ENCODE measurements at regions not wholly inside any gene's neighbourhood (a gene's known extent, or its start where the extent isn't known, plus 50 kb on each side); places are given as distances from the start of the nearest gene placed in this dataset.

DNA sequence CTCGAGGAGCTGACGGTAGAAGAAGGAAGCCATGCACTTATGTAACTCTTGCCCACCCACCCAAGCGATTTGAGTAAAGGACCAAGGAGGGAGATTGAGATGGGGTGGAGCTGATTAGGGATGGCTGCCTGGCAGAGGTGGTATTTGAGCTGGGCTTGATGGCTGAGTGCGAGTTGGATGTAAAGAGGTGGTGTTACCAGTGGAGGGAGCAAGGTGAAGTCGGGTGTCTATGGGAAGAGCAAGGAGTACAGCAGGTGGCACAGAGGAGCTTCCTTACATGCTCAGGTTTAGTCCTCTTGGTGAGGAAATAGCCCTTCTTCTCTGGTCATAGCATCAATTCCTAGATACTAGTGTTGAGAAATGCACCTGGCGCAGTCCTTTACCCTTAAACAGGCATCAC lies 294.2 kb upstream of the SKOR2 start:
- H3K79me2 ChIP-seq (ENCODE audit: insufficient read depth, low read length): no peaks in the 10 kb centered on the region
- no peak overlapping the region for H3K9ac ChIP-seq (ENCODE audit: low read length)
- no peaks in the 10 kb centered on the region for H3K4me1 ChIP-seq (ENCODE audit: insufficient read depth, low read length)
- Mint-ChIP-seq H3K36me3 (ENCODE audit: low read depth, unreplicated experiment) (no peaks in the 10 kb centered on the region), H3K27ac (ENCODE audit: unreplicated experiment) (no peak overlapping the region), H3K27me3 (ENCODE audit: low read depth, unreplicated experiment) (peaks cover 53% of the 10 kb centered on the region), H3K4me3 (ENCODE audit: unreplicated experiment) (no peak overlapping the region), H3K9me3 (ENCODE audit: unreplicated experiment) (peaks cover 2% of the 10 kb centered on the region), H3K4me1 (ENCODE audit: low read depth, unreplicated experiment) (no peaks in the 10 kb centered on the region)
- DNase-seq (ENCODE audit: low read depth) (no peak), FAIRE-seq (no peak)
- TF ChIP-seq EZH2 (IDR thresholded peaks at IDR 0.05; ENCODE audit: insufficient read depth, low read length): no peak
- H3K4me2 ChIP-seq (ENCODE audit: low read length): no peak overlapping the region
- H3K27me3 ChIP-seq (ENCODE audit: insufficient read depth, low read length): no peaks in the 10 kb centered on the region
- H3K36me3 ChIP-seq (ENCODE audit: insufficient read depth, low read length): no peaks in the 10 kb centered on the region
- H4K20me1 ChIP-seq (ENCODE audit: insufficient read depth, low read length): no peaks in the 10 kb centered on the region
- no peak overlapping the region for H3K4me3 ChIP-seq (ENCODE audit: insufficient read depth, low read depth, low read length)
- H2AFZ ChIP-seq (ENCODE audit: low read depth, low read length): no peak overlapping the region
- no peaks in the 10 kb centered on the region for H3K9me3 ChIP-seq (ENCODE audit: insufficient read depth, low read depth, low read length)
- H3K27ac ChIP-seq (ENCODE audit: low read depth, low read length): no peak overlapping the region

DNA sequence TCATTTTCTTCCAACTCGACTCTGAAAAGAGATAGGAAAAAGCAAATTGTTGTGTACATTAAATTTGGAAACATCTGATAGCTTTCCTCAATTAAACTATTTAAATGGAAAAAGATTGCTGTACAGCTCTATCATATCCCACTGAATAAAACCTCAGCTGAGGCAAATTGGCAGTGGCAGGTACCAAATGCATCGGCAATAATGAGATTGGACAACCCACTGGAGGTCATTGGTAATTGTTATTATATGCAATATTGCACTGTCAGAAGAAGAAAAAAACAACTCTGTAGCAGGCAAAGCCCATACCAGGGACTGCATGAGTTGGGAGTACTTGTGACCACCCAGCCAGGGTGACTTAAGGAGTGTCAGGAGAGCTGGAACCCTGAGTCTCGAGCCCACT lies 291.6 kb upstream of the SKOR2 start:
- no peak for FAIRE-seq
- Histone ChIP-seq H3K4me1 (ENCODE audit: insufficient read depth, low read length) (no peaks in the 10 kb centered on the region), H3K4me3 (ENCODE audit: insufficient read depth, low read depth, low read length) (no peak overlapping the region), H3K36me3 (ENCODE audit: insufficient read depth, low read length) (no peaks in the 10 kb centered on the region), H3K27ac (ENCODE audit: low read depth, low read length) (no peak overlapping the region), H3K9me3 (ENCODE audit: insufficient read depth, low read depth, low read length) (no peaks in the 10 kb centered on the region), H2AFZ (ENCODE audit: low read depth, low read length) (no peak overlapping the region), H3K27me3 (ENCODE audit: insufficient read depth, low read length) (no peaks in the 10 kb centered on the region), H3K9ac (ENCODE audit: low read length) (no peak overlapping the region), H3K4me2 (ENCODE audit: low read length) (no peak overlapping the region), H4K20me1 (ENCODE audit: insufficient read depth, low read length) (no peaks in the 10 kb centered on the region), H3K79me2 (ENCODE audit: insufficient read depth, low read length) (no peaks in the 10 kb centered on the region)
- H3K27me3 Mint-ChIP-seq (ENCODE audit: low read depth, unreplicated experiment): peaks cover 59% of the 10 kb centered on the region
- H3K4me1 Mint-ChIP-seq (ENCODE audit: low read depth, unreplicated experiment): no peaks in the 10 kb centered on the region
- no peaks in the 10 kb centered on the region for H3K36me3 Mint-ChIP-seq (ENCODE audit: low read depth, unreplicated experiment)
- H3K27ac Mint-ChIP-seq (ENCODE audit: unreplicated experiment): no peak overlapping the region
- H3K4me3 Mint-ChIP-seq (ENCODE audit: unreplicated experiment): no peak overlapping the region
- H3K9me3 Mint-ChIP-seq (ENCODE audit: unreplicated experiment): peaks cover 2% of the 10 kb centered on the region
- DNase-seq (ENCODE audit: low read depth): no peak
- no peak for TF ChIP-seq EZH2 (IDR thresholded peaks at IDR 0.05; ENCODE audit: insufficient read depth, low read length)
- TF ChIP-seq, protein P1, sequence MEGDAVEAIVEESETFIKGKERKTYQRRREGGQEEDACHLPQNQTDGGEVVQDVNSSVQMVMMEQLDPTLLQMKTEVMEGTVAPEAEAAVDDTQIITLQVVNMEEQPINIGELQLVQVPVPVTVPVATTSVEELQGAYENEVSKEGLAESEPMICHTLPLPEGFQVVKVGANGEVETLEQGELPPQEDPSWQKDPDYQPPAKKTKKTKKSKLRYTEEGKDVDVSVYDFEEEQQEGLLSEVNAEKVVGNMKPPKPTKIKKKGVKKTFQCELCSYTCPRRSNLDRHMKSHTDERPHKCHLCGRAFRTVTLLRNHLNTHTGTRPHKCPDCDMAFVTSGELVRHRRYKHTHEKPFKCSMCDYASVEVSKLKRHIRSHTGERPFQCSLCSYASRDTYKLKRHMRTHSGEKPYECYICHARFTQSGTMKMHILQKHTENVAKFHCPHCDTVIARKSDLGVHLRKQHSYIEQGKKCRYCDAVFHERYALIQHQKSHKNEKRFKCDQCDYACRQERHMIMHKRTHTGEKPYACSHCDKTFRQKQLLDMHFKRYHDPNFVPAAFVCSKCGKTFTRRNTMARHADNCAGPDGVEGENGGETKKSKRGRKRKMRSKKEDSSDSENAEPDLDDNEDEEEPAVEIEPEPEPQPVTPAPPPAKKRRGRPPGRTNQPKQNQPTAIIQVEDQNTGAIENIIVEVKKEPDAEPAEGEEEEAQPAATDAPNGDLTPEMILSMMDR (IDR thresholded peaks at IDR 0.05; ENCODE audit: insufficient read depth, low read depth, low read length): no peak

DNA sequence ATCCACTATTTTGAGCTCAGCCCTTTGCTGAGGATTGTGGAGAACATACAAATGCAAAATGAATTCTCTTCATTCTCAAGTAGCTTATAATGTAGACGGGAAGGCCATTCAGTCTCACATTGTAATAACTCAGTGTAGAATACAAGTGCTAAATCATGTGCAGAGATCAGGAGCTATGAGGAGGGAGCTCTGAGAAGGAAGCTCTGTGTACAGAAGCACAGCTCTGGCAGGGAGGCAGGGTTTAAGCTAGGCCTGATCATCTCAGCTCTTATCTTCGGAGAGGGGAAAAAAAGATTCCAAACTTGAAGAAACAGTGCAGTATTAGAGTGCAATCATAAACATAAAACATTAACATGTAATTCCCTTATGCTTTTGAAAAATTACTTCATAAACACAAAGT lies 291.1 kb upstream of the SKOR2 start:
- FAIRE-seq (no peak), DNase-seq (ENCODE audit: low read depth) (no peak)
- H3K4me1 Mint-ChIP-seq (ENCODE audit: low read depth, unreplicated experiment): no peaks in the 10 kb centered on the region
- H3K4me2 ChIP-seq (ENCODE audit: low read length): no peak overlapping the region
- no peaks in the 10 kb centered on the region for H3K36me3 Mint-ChIP-seq (ENCODE audit: low read depth, unreplicated experiment)
- H3K4me3 ChIP-seq (ENCODE audit: insufficient read depth, low read depth, low read length): no peak overlapping the region
- no peaks in the 10 kb centered on the region for H3K79me2 ChIP-seq (ENCODE audit: insufficient read depth, low read length)
- H3K9me3 ChIP-seq (ENCODE audit: insufficient read depth, low read depth, low read length): no peaks in the 10 kb centered on the region
- H2AFZ ChIP-seq (ENCODE audit: low read depth, low read length): no peak overlapping the region
- H3K9me3 Mint-ChIP-seq (ENCODE audit: unreplicated experiment): peaks cover 2% of the 10 kb centered on the region
- no peaks in the 10 kb centered on the region for H3K27me3 ChIP-seq (ENCODE audit: insufficient read depth, low read length)
- no peaks in the 10 kb centered on the region for H3K36me3 ChIP-seq (ENCODE audit: insufficient read depth, low read length)
- H3K27me3 Mint-ChIP-seq (ENCODE audit: low read depth, unreplicated experiment): peaks cover 55% of the 10 kb centered on the region
- H3K9ac ChIP-seq (ENCODE audit: low read length): no peak overlapping the region
- H3K27ac ChIP-seq (ENCODE audit: low read depth, low read length): no peak overlapping the region
- H3K4me1 ChIP-seq (ENCODE audit: insufficient read depth, low read length): no peaks in the 10 kb centered on the region
- H3K4me3 Mint-ChIP-seq (ENCODE audit: unreplicated experiment): no peak overlapping the region
- no peaks in the 10 kb centered on the region for H4K20me1 ChIP-seq (ENCODE audit: insufficient read depth, low read length)
- TF ChIP-seq, protein P1 (IDR thresholded peaks at IDR 0.05; ENCODE audit: insufficient read depth, low read depth, low read length): no peak
- TF ChIP-seq EZH2 (IDR thresholded peaks at IDR 0.05; ENCODE audit: insufficient read depth, low read length): no peak
- no peak overlapping the region for H3K27ac Mint-ChIP-seq (ENCODE audit: unreplicated experiment)

All from astrocyte (in vitro differentiated cells and primary cell).